ENCODE measurements at regions not wholly inside any gene's neighbourhood (a gene's known extent, or its start where the extent isn't known, plus 50 kb on each side); places are given as distances from the start of the nearest gene placed in this dataset.

DNA sequence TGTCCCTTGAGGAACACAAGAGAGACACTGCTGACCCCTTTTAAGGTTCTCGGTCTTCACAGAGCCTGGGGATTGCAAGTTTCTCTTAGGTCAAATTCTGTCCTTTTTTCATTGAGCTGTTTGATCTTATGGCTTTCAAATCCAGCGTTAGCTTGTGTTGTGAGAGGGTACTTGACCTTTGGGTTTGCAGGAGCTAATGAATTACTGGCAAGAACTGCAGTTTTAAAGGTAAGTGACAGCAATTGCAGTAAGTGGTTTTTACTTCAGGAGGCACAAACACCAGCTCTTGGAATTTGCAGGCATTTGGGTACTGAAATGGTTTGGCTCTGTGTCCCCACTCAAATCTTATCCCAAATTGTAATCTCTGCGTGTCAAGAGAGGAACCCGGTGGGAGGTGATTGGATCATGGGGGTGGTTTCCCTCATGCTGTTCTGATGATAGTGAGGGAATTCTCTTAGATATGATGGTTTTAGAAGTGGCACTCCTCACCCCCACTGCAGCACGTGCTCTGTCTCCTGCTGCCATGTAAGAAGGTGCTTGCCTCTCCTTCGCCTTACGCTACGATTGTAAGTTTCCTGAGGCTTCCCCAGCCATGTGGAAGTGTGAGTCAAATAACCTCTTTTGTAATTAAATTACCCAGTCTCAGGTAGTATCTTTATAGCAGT is 134.5 kb upstream of the LYPLAL1 start:
- Histone ChIP-seq H4K20me1 (ENCODE audit: control insufficient read depth, extremely low read depth, insufficient read depth, low read length) (no peaks in the 10 kb centered on the region), H3K27ac (ENCODE audit: insufficient read depth, low read length) (no peak overlapping the region), H3K36me3 (ENCODE audit: control insufficient read depth, insufficient read depth, low read length) (no peaks in the 10 kb centered on the region), H3K4me2 (ENCODE audit: extremely low read depth, insufficient read depth, low read length) (no peak overlapping the region), H3K4me1 (ENCODE audit: control insufficient read depth, extremely low read depth, insufficient read depth, low read length) (no peaks in the 10 kb centered on the region), H3K4me3 (replicated peaks in 1 of 4; ENCODE audit: control extremely low read depth in 1 of 4, insufficient read depth in 1 of 4, low read depth in 3 of 4, low read length in 4 of 4) (no peak overlapping the region), H3K9ac (ENCODE audit: insufficient read depth, low read length) (no peak overlapping the region), H3K9me3 (ENCODE audit: control insufficient read depth, insufficient read depth, low read depth, low read length) (no peaks in the 10 kb centered on the region), H3K79me2 (ENCODE audit: control insufficient read depth, insufficient read depth, low read length) (no peaks in the 10 kb centered on the region), H3K27me3 (ENCODE audit: control insufficient read depth, insufficient read depth, low read length) (no peaks in the 10 kb centered on the region), H2AFZ (ENCODE audit: low read length) (no peak overlapping the region)
- no peak for DNase-seq (ENCODE audit: low read depth in 2 of 2)
- TF ChIP-seq, protein P1, sequence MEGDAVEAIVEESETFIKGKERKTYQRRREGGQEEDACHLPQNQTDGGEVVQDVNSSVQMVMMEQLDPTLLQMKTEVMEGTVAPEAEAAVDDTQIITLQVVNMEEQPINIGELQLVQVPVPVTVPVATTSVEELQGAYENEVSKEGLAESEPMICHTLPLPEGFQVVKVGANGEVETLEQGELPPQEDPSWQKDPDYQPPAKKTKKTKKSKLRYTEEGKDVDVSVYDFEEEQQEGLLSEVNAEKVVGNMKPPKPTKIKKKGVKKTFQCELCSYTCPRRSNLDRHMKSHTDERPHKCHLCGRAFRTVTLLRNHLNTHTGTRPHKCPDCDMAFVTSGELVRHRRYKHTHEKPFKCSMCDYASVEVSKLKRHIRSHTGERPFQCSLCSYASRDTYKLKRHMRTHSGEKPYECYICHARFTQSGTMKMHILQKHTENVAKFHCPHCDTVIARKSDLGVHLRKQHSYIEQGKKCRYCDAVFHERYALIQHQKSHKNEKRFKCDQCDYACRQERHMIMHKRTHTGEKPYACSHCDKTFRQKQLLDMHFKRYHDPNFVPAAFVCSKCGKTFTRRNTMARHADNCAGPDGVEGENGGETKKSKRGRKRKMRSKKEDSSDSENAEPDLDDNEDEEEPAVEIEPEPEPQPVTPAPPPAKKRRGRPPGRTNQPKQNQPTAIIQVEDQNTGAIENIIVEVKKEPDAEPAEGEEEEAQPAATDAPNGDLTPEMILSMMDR (conservative IDR thresholded peaks at IDR 0.05 in 1 of 2, IDR thresholded peaks at IDR 0.05 in 1 of 2; ENCODE audit: low read depth in 1 of 2, low read length in 2 of 2): no peak
- TF ChIP-seq EZH2 (IDR thresholded peaks at IDR 0.05; ENCODE audit: low read length, missing control alignments): no peak

DNA sequence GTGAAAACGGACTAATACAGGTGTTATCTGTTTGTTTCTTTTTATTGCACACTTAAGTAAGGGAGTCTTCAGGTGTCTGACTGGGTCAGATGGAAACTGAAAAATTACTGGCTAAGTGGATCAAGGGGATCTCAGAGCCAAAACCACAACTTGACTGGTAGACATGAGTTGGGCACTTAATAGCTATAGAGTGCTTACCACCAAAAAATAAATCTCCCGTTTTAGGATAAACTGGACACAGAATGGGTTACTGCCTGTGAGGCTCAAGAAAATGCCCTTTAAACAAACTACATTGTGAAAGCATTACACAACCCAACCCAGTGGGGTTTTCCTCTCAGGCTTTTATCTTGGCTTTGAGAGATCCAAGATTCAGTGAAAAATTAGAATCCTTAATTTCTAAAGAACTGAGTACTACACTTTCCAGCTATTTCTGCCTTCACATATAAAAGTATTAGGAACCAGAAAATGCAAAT is 134.0 kb upstream of the LYPLAL1 start:
- H3K4me1 ChIP-seq (ENCODE audit: control insufficient read depth, extremely low read depth, insufficient read depth, low read length): no peaks in the 10 kb centered on the region
- H2AFZ ChIP-seq (ENCODE audit: low read length): no peak overlapping the region
- peak in 1 of 2 donors; percentile 11 for DNase-seq (ENCODE audit: low read depth in 2 of 2)
- no peaks in the 10 kb centered on the region for H3K9me3 ChIP-seq (ENCODE audit: control insufficient read depth, insufficient read depth, low read depth, low read length)
- no peaks in the 10 kb centered on the region for H3K27me3 ChIP-seq (ENCODE audit: control insufficient read depth, insufficient read depth, low read length)
- no peaks in the 10 kb centered on the region for H3K79me2 ChIP-seq (ENCODE audit: control insufficient read depth, insufficient read depth, low read length)
- H3K4me3 ChIP-seq (replicated peaks in 1 of 4; ENCODE audit: control extremely low read depth in 1 of 4, insufficient read depth in 1 of 4, low read depth in 3 of 4, low read length in 4 of 4): no peak overlapping the region
- H3K4me2 ChIP-seq (ENCODE audit: extremely low read depth, insufficient read depth, low read length): no peak overlapping the region
- TF ChIP-seq EZH2 (IDR thresholded peaks at IDR 0.05; ENCODE audit: low read length, missing control alignments): no peak
- TF ChIP-seq, protein P1 (conservative IDR thresholded peaks at IDR 0.05 in 1 of 2, IDR thresholded peaks at IDR 0.05 in 1 of 2; ENCODE audit: low read depth in 1 of 2, low read length in 2 of 2): no peak
- H3K9ac ChIP-seq (ENCODE audit: insufficient read depth, low read length): no peak overlapping the region
- no peaks in the 10 kb centered on the region for H3K36me3 ChIP-seq (ENCODE audit: control insufficient read depth, insufficient read depth, low read length)
- H4K20me1 ChIP-seq (ENCODE audit: control insufficient read depth, extremely low read depth, insufficient read depth, low read length): no peaks in the 10 kb centered on the region
- H3K27ac ChIP-seq (ENCODE audit: insufficient read depth, low read length): no peak overlapping the region

DNA sequence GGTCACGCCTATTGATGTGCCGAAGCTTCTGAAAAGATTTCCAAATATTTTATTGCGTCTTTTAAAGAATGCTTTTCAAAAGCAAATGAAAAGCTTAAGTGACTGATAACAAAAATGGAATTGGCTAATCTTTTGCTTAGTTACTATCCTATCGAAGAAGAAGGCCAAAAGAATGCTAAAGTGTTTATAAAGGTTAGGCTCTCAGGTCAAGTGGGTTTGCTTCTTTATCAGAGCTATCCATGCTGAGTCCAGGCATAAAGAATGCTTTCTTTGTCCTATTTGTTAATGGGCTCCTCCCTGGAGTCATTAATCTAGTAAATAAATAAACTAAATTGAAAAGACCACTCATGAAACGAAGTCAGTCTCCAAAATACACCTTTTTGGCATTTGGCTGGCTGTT is 133.4 kb upstream of the LYPLAL1 start:
- TF ChIP-seq, protein P1 (conservative IDR thresholded peaks at IDR 0.05 in 1 of 2, IDR thresholded peaks at IDR 0.05 in 1 of 2; ENCODE audit: low read depth in 1 of 2, low read length in 2 of 2): no peak
- TF ChIP-seq EZH2 (IDR thresholded peaks at IDR 0.05; ENCODE audit: low read length, missing control alignments): no peak

More for the DNA sequence above, 133.4 kb upstream of the LYPLAL1 start:
- Histone ChIP-seq H3K9ac (ENCODE audit: insufficient read depth, low read length) (no peak overlapping the region), H3K27me3 (ENCODE audit: control insufficient read depth, insufficient read depth, low read length) (no peaks in the 10 kb centered on the region), H3K79me2 (ENCODE audit: control insufficient read depth, insufficient read depth, low read length) (no peaks in the 10 kb centered on the region), H4K20me1 (ENCODE audit: control insufficient read depth, extremely low read depth, insufficient read depth, low read length) (no peaks in the 10 kb centered on the region), H3K9me3 (ENCODE audit: control insufficient read depth, insufficient read depth, low read depth, low read length) (no peaks in the 10 kb centered on the region), H3K27ac (ENCODE audit: insufficient read depth, low read length) (no peak overlapping the region), H2AFZ (ENCODE audit: low read length) (no peak overlapping the region), H3K4me3 (replicated peaks in 1 of 4; ENCODE audit: control extremely low read depth in 1 of 4, insufficient read depth in 1 of 4, low read depth in 3 of 4, low read length in 4 of 4) (no peak overlapping the region), H3K36me3 (ENCODE audit: control insufficient read depth, insufficient read depth, low read length) (no peaks in the 10 kb centered on the region), H3K4me2 (ENCODE audit: extremely low read depth, insufficient read depth, low read length) (no peak overlapping the region), H3K4me1 (ENCODE audit: control insufficient read depth, extremely low read depth, insufficient read depth, low read length) (no peaks in the 10 kb centered on the region)
- DNase-seq (ENCODE audit: low read depth in 2 of 2): no peak
